PC-3 (cell line): ENCODE measurements at regions not wholly inside any gene's neighbourhood (a gene's known extent, or its start where the extent isn't known, plus 50 kb on each side); places are given as distances from the start of the nearest gene placed in this dataset.

ENCODE experiments used
- ATAC-seq: fragments of 200-7000 bp; cut with Tn5 transposase; 2 replicates; pipeline ENCODE4 v1.9.1; 2020; ENCODE audit warnings: mild to moderate bottlenecking, moderate library complexity
- BruUV-seq: library from RNA; stranded (reverse); fragments of 400-500 nt; replicated peaks from 2 replicates; lab custom pipeline; 2021; lab: Mats Ljungman, UMichigan
- CTCF ChIA-PET: fragments of 300-600 bp; sonication (Branson Sonifier 250); formaldehyde crosslinking; loops from one replicate; lab custom pipeline; 2022; ENCODE audit warnings: antibody characterized with exemption; lab: Charles Lee
- POLR2A ChIA-PET: fragments of 300-600 bp; sonication (Branson Sonifier 250); formaldehyde crosslinking; loops from one replicate; lab custom pipeline; 2022; ENCODE audit warnings: antibody characterized with exemption; ENCODE audit not compliant: unreplicated experiment; lab: Charles Lee
- DNase-seq: peaks from one replicate; pipeline ENCODE4 v3.0.0-alpha.2; 2015
- H2AFZ ChIP-seq: fragments of 300-600 bp; sonication (generic); 2 replicates; pipeline ENCODE4 v1.6.0; 2016; ENCODE audit warnings: antibody characterized with exemption, low read length
- H3F3A ChIP-seq: fragments of 300-600 bp; sonication (generic); one replicate; pipeline ENCODE4 v1.6.0; 2017; ENCODE audit warnings: antibody characterized with exemption, low read length, control low read depth, mild to moderate bottlenecking; ENCODE audit not compliant: unreplicated experiment
- H3K27ac ChIP-seq: fragments of 300-600 bp; sonication (generic); 2 replicates; pipeline ENCODE4 v1.5.1; 2016; ENCODE audit warnings: mild to moderate bottlenecking, low read length
- H3K27me3 ChIP-seq: fragments of 300-600 bp; sonication (generic); 2 replicates; pipeline ENCODE4 v1.6.1; 2016; ENCODE audit warnings: low read length, mixed read lengths
- H3K36me3 ChIP-seq: fragments of 300-600 bp; sonication (generic); 2 replicates; pipeline ENCODE4 v1.6.1; 2016; ENCODE audit warnings: low read depth, mixed run types, low read length, mixed read lengths
- H3K4me1 ChIP-seq: fragments of 300-600 bp; sonication (generic); 2 replicates; pipeline ENCODE4 v1.5.1; 2016; ENCODE audit warnings: low read length; ENCODE audit not compliant: insufficient read depth
- H3K4me2 ChIP-seq: fragments of 300-600 bp; sonication (generic); 2 replicates; pipeline ENCODE4 v1.6.0; 2016; ENCODE audit warnings: low read length
- H3K4me3 ChIP-seq: fragments of 300-600 bp; sonication (generic); 2 replicates; pipeline ENCODE4 v1.5.1; 2016; ENCODE audit warnings: mild to moderate bottlenecking, low read length, mixed read lengths
- H3K79me2 ChIP-seq: fragments of 300-600 bp; sonication (generic); 2 replicates; pipeline ENCODE4 v1.6.1; 2017; ENCODE audit warnings: low read length, mixed read lengths
- H3K9ac ChIP-seq: fragments of 300-600 bp; sonication (generic); 2 replicates; pipeline ENCODE4 v1.6.0; 2016; ENCODE audit warnings: mild to moderate bottlenecking, low read length
- H3K9me2 ChIP-seq: fragments of 300-600 bp; sonication (generic); replicated peaks from 2 replicates; pipeline ENCODE4 v1.6.1; 2016; ENCODE audit warnings: mixed run types, low read length, mixed read lengths
- H3K9me3 ChIP-seq: fragments of 300-600 bp; sonication (generic); 2 replicates; pipeline ENCODE4 v1.6.1; 2016; ENCODE audit warnings: low read length, mixed read lengths
- H4K20me1 ChIP-seq: fragments of 300-600 bp; sonication (generic); 2 replicates; pipeline ENCODE4 v1.6.1; 2016; ENCODE audit warnings: low read length, mixed read lengths
- CTCF ChIP-seq: fragments of 300-600 bp; sonication (generic); conservative IDR thresholded peaks from 2 replicates; pipeline ENCODE4 v1.5.1; 2017; ENCODE audit warnings: antibody characterized with exemption, low read depth, mild to moderate bottlenecking, low read length
- EZH2 ChIP-seq: fragments of 300-600 bp; sonication (generic); IDR thresholded peaks from one replicate; pipeline ENCODE4 v1.6.1; 2017; ENCODE audit warnings: antibody characterized with exemption, mild to moderate bottlenecking, low read length; ENCODE audit not compliant: unreplicated experiment
- EZH2phosphoT487 ChIP-seq: fragments of 300-600 bp; sonication (generic); IDR thresholded peaks from 2 replicates; pipeline ENCODE4 v1.6.1; 2018; ENCODE audit warnings: mild to moderate bottlenecking, antibody characterized with exemption, low read length, borderline replicate concordance
- intact Hi-C: fragments of 100-400 bp; cut with micrococcal nuclease; formaldehyde crosslinking; loops from 2 replicates; pipeline ENCODE4 v1.9.0; 2023

- Histone ChIP-seq H3K36me3 (no peaks in the 10 kb centered on the region), H3K4me2 (no peak overlapping the region), H3K9me2 (no peaks in the 10 kb centered on the region), H3K4me1 (peaks cover 34% of the 10 kb centered on the region), H3K27me3 (no peaks in the 10 kb centered on the region), H4K20me1 (no peaks in the 10 kb centered on the region), H3K79me2 (no peaks in the 10 kb centered on the region), H3K9me3 (no peaks in the 10 kb centered on the region), H3K4me3 (no peak overlapping the region), H2AFZ (no peak overlapping the region), H3K9ac (no peak overlapping the region), H3F3A (no peaks in the 10 kb centered on the region), H3K27ac (no peak overlapping the region)
- ChIA-PET POLR2A (no interaction called here), CTCF (no interaction called here)
- intact Hi-C loops = no loop called here
- no peak for ATAC-seq
- no TSS peak for BruUV-seq
- no peak for TF ChIP-seq EZH2
- TF ChIP-seq CTCF = no peak
- TF ChIP-seq EZH2phosphoT487 = no peak
- no peak for DNase-seq
Observed at GRCh38 chr1:22277662-22278061, 134.8 kb upstream of the WNT4 start.

GRCh38 chr1:22279735-22280134 is 136.8 kb upstream of the WNT4 start:
- TF ChIP-seq EZH2 (no peak), EZH2phosphoT487 (no peak), CTCF (no peak)
- no peaks in the 10 kb centered on the region for H3K27me3 ChIP-seq
- H3K4me2 ChIP-seq = no peak overlapping the region
- H3K27ac ChIP-seq = no peak overlapping the region
- no peaks in the 10 kb centered on the region for H3K9me3 ChIP-seq
- POLR2A ChIA-PET = no interaction called here
- no peaks in the 10 kb centered on the region for H3F3A ChIP-seq
- H2AFZ ChIP-seq = no peak overlapping the region
- intact Hi-C loops = no loop called here
- no peaks in the 10 kb centered on the region for H3K79me2 ChIP-seq
- BruUV-seq = no TSS peak
- DNase-seq (peak; percentile 26), ATAC-seq (no peak)
- peaks cover 17% of the 10 kb centered on the region for H3K4me1 ChIP-seq
- no peak overlapping the region for H3K9ac ChIP-seq
- H3K4me3 ChIP-seq = no peak overlapping the region
- H3K9me2 ChIP-seq = no peaks in the 10 kb centered on the region
- CTCF ChIA-PET = interaction anchor here (0.5 kb wide), 1 partner anchor 68 kb away, joined by 4 read pairs; no protein-coding TSS in a partner anchor
- no peaks in the 10 kb centered on the region for H4K20me1 ChIP-seq
- H3K36me3 ChIP-seq = no peaks in the 10 kb centered on the region

- H3K9me3 ChIP-seq = no peaks in the 10 kb centered on the region
- H3K4me2 ChIP-seq = no peak overlapping the region
- H3K27me3 ChIP-seq = no peaks in the 10 kb centered on the region
- no peak overlapping the region for H2AFZ ChIP-seq
- DNase-seq = no peak
- H3K9ac ChIP-seq = no peak overlapping the region
- ATAC-seq = no peak
- no peaks in the 10 kb centered on the region for H4K20me1 ChIP-seq
- no peaks in the 10 kb centered on the region for H3K9me2 ChIP-seq
- POLR2A ChIA-PET = no interaction called here
- no peak overlapping the region for H3K4me3 ChIP-seq
- TF ChIP-seq EZH2phosphoT487 = no peak
- no peak for TF ChIP-seq EZH2
- TF ChIP-seq CTCF = no peak
- H3K4me1 ChIP-seq = peaks cover 9% of the 10 kb centered on the region
- no peak overlapping the region for H3K27ac ChIP-seq
- no peaks in the 10 kb centered on the region for H3K36me3 ChIP-seq
- intact Hi-C loops = no loop called here
- no peaks in the 10 kb centered on the region for H3F3A ChIP-seq
- CTCF ChIA-PET = no interaction called here
- BruUV-seq = no TSS peak
- H3K79me2 ChIP-seq = no peaks in the 10 kb centered on the region
Observed at GRCh38 chr1:22280526-22280925, 137.6 kb upstream of the WNT4 start.
